GM12801 (cell line): ENCODE measurements at regions not wholly inside any gene's neighbourhood (a gene's known extent, or its start where the extent isn't known, plus 50 kb on each side); places are given as distances from the start of the nearest gene placed in this dataset.

Experiments
- CTCF ChIP-seq: IDR thresholded peaks from one replicate; pipeline ENCODE4 v1.5.1; 2011; ENCODE audit warnings: control low read depth; ENCODE audit not compliant: insufficient read length; ENCODE audit errors: extremely low read depth

- TF ChIP-seq CTCF, result no peak
Observed at GRCh38 chr22:35189559-35189958, 67.7 kb upstream of the HMGXB4 start.

- TF ChIP-seq CTCF, result no peak
Observed at GRCh38 chr22:35191412-35191811, 65.9 kb upstream of the HMGXB4 start.

GRCh38 chr22:35192129-35192918 is 65.0 kb upstream of the HMGXB4 start:
- TF ChIP-seq CTCF, result no peak

- TF ChIP-seq CTCF, result no peak
Observed at GRCh38 chr22:35195226-35195625, 62.1 kb upstream of the HMGXB4 start.

GRCh38 chr22:35195821-35196220 is 61.5 kb upstream of the HMGXB4 start:
- no peak for TF ChIP-seq CTCF

GRCh38 chr22:35197071-35197470 is 60.2 kb upstream of the HMGXB4 start:
- TF ChIP-seq CTCF, result no peak

- no peak for TF ChIP-seq CTCF
Observed at GRCh38 chr22:35197886-35198285, 59.4 kb upstream of the HMGXB4 start.
